ENCODE measurements at regions not wholly inside any gene's neighbourhood (a gene's known extent, or its start where the extent isn't known, plus 50 kb on each side); places are given as distances from the start of the nearest gene placed in this dataset.

DNA sequence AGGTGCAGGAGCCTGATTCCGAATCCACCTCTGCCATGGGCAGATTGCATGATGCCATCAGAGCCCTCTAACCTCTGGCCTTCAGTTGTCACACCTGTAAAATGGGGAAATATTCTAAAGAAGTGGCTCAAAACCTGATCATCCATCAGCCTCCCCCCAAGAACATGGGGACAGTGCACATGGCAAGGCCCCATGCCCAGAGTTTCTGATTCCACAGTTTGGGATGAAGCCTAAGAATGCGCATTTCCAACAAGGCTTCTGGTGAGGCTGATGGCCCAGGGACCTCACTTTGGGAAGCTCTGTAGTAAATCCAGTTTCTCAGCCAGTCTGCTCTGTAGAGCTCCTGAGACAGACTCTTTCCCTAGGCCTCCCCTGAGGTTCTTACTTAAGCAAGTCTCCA lies 119.9 kb upstream of the CD93 start:
- H2AFZ ChIP-seq (ENCODE audit: low read depth, low read length) = no peak overlapping the region
- no peak overlapping the region for H3K4ac ChIP-seq (ENCODE audit: low read depth in 1 of 2, low read length in 2 of 2)
- H3K27me3 ChIP-seq (ENCODE audit: control insufficient read depth in 1 of 2, insufficient read depth in 1 of 2, low read length in 2 of 2) = no peaks in the 10 kb centered on the region
- no peak for DNase-seq
- H3K23ac ChIP-seq (ENCODE audit: low read length in 2 of 2) = no peak overlapping the region
- WGBS = 100% methylated on average over 2 of the region's 2 CpGs
- no peak overlapping the region for H3K18ac ChIP-seq (ENCODE audit: low read depth in 1 of 2, low read length in 2 of 2)
- H3K4me3 ChIP-seq (ENCODE audit: insufficient read depth in 1 of 2, low read depth in 1 of 2, low read length in 2 of 2) = no peak overlapping the region
- H3K4me2 ChIP-seq (ENCODE audit: low read length, poor library complexity, severe bottlenecking) = peak overlapping the region; percentile 14
- H4K8ac ChIP-seq (ENCODE audit: low read length) = no peak overlapping the region
- H2BK15ac ChIP-seq (ENCODE audit: low read depth, poor library complexity, severe bottlenecking) = no peak overlapping the region
- H3K9me3 ChIP-seq (ENCODE audit: control insufficient read depth, low read length) = no peaks in the 10 kb centered on the region
- H3K9ac ChIP-seq (ENCODE audit: low read length) = peak overlapping the region; percentile 75
- H2BK5ac ChIP-seq (ENCODE audit: low read depth, low read length, poor library complexity, severe bottlenecking) = no peak overlapping the region
- peak overlapping the region; percentile 83 for H3K27ac ChIP-seq (ENCODE audit: low read length, poor library complexity, severe bottlenecking)
- peaks cover 15% of the 10 kb centered on the region for H3K4me1 ChIP-seq (ENCODE audit: control insufficient read depth, insufficient read depth, low read depth, low read length)
- peak overlapping the region; percentile 31 for H4K91ac ChIP-seq (ENCODE audit: low read length)
- no peak overlapping the region for H2BK12ac ChIP-seq (ENCODE audit: low read length in 2 of 2)
- H2AK5ac ChIP-seq (ENCODE audit: low read length, severe bottlenecking) = peak overlapping the region; percentile 49
- H2BK120ac ChIP-seq (ENCODE audit: low read depth, low read length) = no peak overlapping the region
- no peaks in the 10 kb centered on the region for H3K36me3 ChIP-seq (ENCODE audit: control insufficient read depth in 1 of 2, insufficient read depth in 2 of 2, low read depth in 1 of 2, low read length in 2 of 2)
- no peaks in the 10 kb centered on the region for H3K79me1 ChIP-seq (replicated peaks; ENCODE audit: low read length, poor library complexity, severe bottlenecking)
- H3K14ac ChIP-seq (ENCODE audit: low read length in 2 of 2) = no peak overlapping the region

DNA sequence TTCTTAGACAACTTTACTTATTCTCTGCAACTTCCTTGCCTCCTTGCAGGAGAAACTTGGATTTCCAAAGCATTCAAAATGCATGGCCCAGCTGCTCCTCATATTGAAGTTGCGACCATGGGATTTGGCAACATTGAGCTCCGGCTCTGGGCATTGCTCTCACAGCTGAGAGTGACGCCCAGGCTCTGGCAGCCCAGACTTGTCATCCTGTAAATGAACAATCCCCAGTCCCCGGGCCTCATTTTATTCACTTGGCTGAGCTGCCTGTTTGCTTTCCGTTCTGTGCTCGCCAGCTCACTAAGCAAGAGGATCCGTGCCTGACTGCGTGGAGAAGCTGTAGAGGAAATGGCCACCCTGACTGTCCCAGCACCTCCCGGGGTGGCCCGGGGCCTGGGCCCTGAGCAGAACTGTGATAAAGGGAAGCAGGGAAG lies 119.5 kb upstream of the CD93 start:
- peak overlapping the region; percentile 14 for H3K4me2 ChIP-seq (ENCODE audit: low read length, poor library complexity, severe bottlenecking)
- no peak overlapping the region for H3K23ac ChIP-seq (ENCODE audit: low read length in 2 of 2)
- 68% methylated on average over 10 of the region's 10 CpGs for WGBS
- no peak overlapping the region for H3K4me3 ChIP-seq (ENCODE audit: insufficient read depth in 1 of 2, low read depth in 1 of 2, low read length in 2 of 2)
- H3K9me3 ChIP-seq (ENCODE audit: control insufficient read depth, low read length) = no peaks in the 10 kb centered on the region
- no peak overlapping the region for H2AK5ac ChIP-seq (ENCODE audit: low read length, severe bottlenecking)
- no peak overlapping the region for H2BK15ac ChIP-seq (ENCODE audit: low read depth, poor library complexity, severe bottlenecking)
- H4K8ac ChIP-seq (ENCODE audit: low read length) = no peak overlapping the region
- no peak for DNase-seq
- H3K18ac ChIP-seq (ENCODE audit: low read depth in 1 of 2, low read length in 2 of 2) = no peak overlapping the region
- no peak overlapping the region for H2BK120ac ChIP-seq (ENCODE audit: low read depth, low read length)
- no peak overlapping the region for H3K4ac ChIP-seq (ENCODE audit: low read depth in 1 of 2, low read length in 2 of 2)
- H3K36me3 ChIP-seq (ENCODE audit: control insufficient read depth in 1 of 2, insufficient read depth in 2 of 2, low read depth in 1 of 2, low read length in 2 of 2) = no peaks in the 10 kb centered on the region
- H3K14ac ChIP-seq (ENCODE audit: low read length in 2 of 2) = no peak overlapping the region
- H3K27me3 ChIP-seq (ENCODE audit: control insufficient read depth in 1 of 2, insufficient read depth in 1 of 2, low read length in 2 of 2) = no peaks in the 10 kb centered on the region
- peak overlapping the region; percentile 31 for H4K91ac ChIP-seq (ENCODE audit: low read length)
- peak overlapping the region; percentile 83 for H3K27ac ChIP-seq (ENCODE audit: low read length, poor library complexity, severe bottlenecking)
- no peak overlapping the region for H2BK12ac ChIP-seq (ENCODE audit: low read length in 2 of 2)
- peak overlapping the region; percentile 75 for H3K9ac ChIP-seq (ENCODE audit: low read length)
- no peaks in the 10 kb centered on the region for H3K79me1 ChIP-seq (replicated peaks; ENCODE audit: low read length, poor library complexity, severe bottlenecking)
- H2AFZ ChIP-seq (ENCODE audit: low read depth, low read length) = no peak overlapping the region
- peaks cover 15% of the 10 kb centered on the region for H3K4me1 ChIP-seq (ENCODE audit: control insufficient read depth, insufficient read depth, low read depth, low read length)
- no peak overlapping the region for H2BK5ac ChIP-seq (ENCODE audit: low read depth, low read length, poor library complexity, severe bottlenecking)

DNA sequence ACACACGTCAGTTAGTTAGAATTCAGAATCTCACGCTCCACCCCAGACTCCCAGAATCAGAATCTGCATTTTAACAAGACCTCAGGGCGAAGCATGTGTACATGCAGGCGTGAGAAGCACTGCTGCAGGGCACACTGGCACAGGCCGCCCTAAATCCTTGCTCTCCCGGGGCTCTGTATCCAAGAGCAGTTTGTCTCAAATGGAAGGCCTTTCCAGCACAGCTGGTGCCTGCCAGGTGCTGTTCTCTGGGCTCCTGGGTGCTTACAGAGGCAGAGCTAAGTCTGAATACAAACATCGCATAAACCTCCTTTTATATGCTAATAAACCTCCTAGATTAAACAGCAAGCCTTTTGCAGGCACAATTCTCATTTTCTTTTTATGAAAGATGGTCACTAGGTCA lies 119.1 kb upstream of the CD93 start:
- H3K4ac ChIP-seq (ENCODE audit: low read depth in 1 of 2, low read length in 2 of 2) = no peak overlapping the region
- H3K9me3 ChIP-seq (ENCODE audit: control insufficient read depth, low read length) = no peaks in the 10 kb centered on the region
- H3K18ac ChIP-seq (ENCODE audit: low read depth in 1 of 2, low read length in 2 of 2) = no peak overlapping the region
- peak overlapping the region; percentile 31 for H3K27ac ChIP-seq (ENCODE audit: low read length, poor library complexity, severe bottlenecking)
- H4K91ac ChIP-seq (ENCODE audit: low read length) = no peak overlapping the region
- WGBS = 82% methylated on average over 7 of the region's 7 CpGs
- peak overlapping the region; percentile 75 for H3K9ac ChIP-seq (ENCODE audit: low read length)
- no peaks in the 10 kb centered on the region for H3K27me3 ChIP-seq (ENCODE audit: control insufficient read depth in 1 of 2, insufficient read depth in 1 of 2, low read length in 2 of 2)
- H3K79me1 ChIP-seq (replicated peaks; ENCODE audit: low read length, poor library complexity, severe bottlenecking) = no peaks in the 10 kb centered on the region
- H4K8ac ChIP-seq (ENCODE audit: low read length) = no peak overlapping the region
- H2BK5ac ChIP-seq (ENCODE audit: low read depth, low read length, poor library complexity, severe bottlenecking) = no peak overlapping the region
- no peaks in the 10 kb centered on the region for H3K36me3 ChIP-seq (ENCODE audit: control insufficient read depth in 1 of 2, insufficient read depth in 2 of 2, low read depth in 1 of 2, low read length in 2 of 2)
- H3K4me2 ChIP-seq (ENCODE audit: low read length, poor library complexity, severe bottlenecking) = no peak overlapping the region
- no peak overlapping the region for H2BK12ac ChIP-seq (ENCODE audit: low read length in 2 of 2)
- H3K4me3 ChIP-seq (ENCODE audit: insufficient read depth in 1 of 2, low read depth in 1 of 2, low read length in 2 of 2) = no peak overlapping the region
- no peak overlapping the region for H2AFZ ChIP-seq (ENCODE audit: low read depth, low read length)
- DNase-seq = no peak
- no peak overlapping the region for H3K14ac ChIP-seq (ENCODE audit: low read length in 2 of 2)
- peaks cover 15% of the 10 kb centered on the region for H3K4me1 ChIP-seq (ENCODE audit: control insufficient read depth, insufficient read depth, low read depth, low read length)
- H2BK15ac ChIP-seq (ENCODE audit: low read depth, poor library complexity, severe bottlenecking) = no peak overlapping the region
- H3K23ac ChIP-seq (ENCODE audit: low read length in 2 of 2) = no peak overlapping the region
- no peak overlapping the region for H2AK5ac ChIP-seq (ENCODE audit: low read length, severe bottlenecking)
- H2BK120ac ChIP-seq (ENCODE audit: low read depth, low read length) = no peak overlapping the region

DNA sequence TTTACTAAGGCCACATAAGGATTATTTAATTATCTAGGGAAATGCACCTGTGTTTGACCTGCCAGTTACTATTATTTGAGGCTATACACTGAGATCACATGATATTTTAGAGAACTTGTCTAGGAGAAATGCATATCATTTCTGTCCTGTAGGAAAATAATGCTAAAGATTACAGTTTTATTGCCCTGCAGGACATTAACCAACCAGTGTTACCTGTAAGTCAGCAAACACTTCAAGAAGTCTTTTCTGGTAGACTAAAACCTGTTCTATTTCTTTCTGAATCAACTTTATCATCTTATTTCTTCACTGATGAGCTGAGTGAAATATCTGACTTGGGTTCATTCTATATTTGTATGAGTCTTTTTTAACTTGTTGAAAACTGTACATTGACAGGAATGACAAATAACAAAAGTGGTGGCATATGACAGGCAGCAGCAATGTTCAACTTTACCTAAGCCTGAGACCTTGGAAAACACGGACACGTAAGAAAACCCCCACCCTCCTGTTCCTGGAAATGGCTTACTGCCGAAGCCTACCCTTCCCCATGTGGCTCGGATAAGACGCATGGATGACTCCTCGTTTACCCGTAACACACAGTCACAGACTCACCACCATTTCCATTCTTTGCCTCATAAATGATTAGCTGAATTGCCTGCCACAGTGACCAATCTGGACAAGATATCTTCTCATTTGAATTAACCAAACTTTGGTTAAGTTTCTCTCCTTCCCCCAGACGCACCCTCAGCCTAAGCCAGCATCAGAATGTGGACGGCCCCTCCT lies 118.0 kb upstream of the CD93 start:
- Histone ChIP-seq H2BK15ac (ENCODE audit: low read depth, poor library complexity, severe bottlenecking) (no peak overlapping the region), H2BK12ac (ENCODE audit: low read length in 2 of 2) (peak overlapping the region in 1 of 2 experiments; percentile 46)

More for the DNA sequence above, 118.0 kb upstream of the CD93 start:
- Histone ChIP-seq H3K14ac (ENCODE audit: low read length in 2 of 2) (no peak overlapping the region), H3K23ac (ENCODE audit: low read length in 2 of 2) (no peak overlapping the region), H3K27ac (ENCODE audit: low read length, poor library complexity, severe bottlenecking) (no peak overlapping the region), H4K8ac (ENCODE audit: low read length) (no peak overlapping the region), H2BK120ac (ENCODE audit: low read depth, low read length) (no peak overlapping the region), H2AFZ (ENCODE audit: low read depth, low read length) (no peak overlapping the region), H3K79me1 (replicated peaks; ENCODE audit: low read length, poor library complexity, severe bottlenecking) (no peaks in the 10 kb centered on the region), H2AK5ac (ENCODE audit: low read length, severe bottlenecking) (no peak overlapping the region), H3K9me3 (ENCODE audit: control insufficient read depth, low read length) (no peaks in the 10 kb centered on the region), H3K9ac (ENCODE audit: low read length) (no peak overlapping the region), H2BK5ac (ENCODE audit: low read depth, low read length, poor library complexity, severe bottlenecking) (no peak overlapping the region), H3K36me3 (ENCODE audit: control insufficient read depth in 1 of 2, insufficient read depth in 2 of 2, low read depth in 1 of 2, low read length in 2 of 2) (no peaks in the 10 kb centered on the region), H3K18ac (ENCODE audit: low read depth in 1 of 2, low read length in 2 of 2) (no peak overlapping the region), H4K91ac (ENCODE audit: low read length) (no peak overlapping the region), H3K4me2 (ENCODE audit: low read length, poor library complexity, severe bottlenecking) (no peak overlapping the region), H3K27me3 (ENCODE audit: control insufficient read depth in 1 of 2, insufficient read depth in 1 of 2, low read length in 2 of 2) (no peaks in the 10 kb centered on the region), H3K4me1 (ENCODE audit: control insufficient read depth, insufficient read depth, low read depth, low read length) (peaks cover 15% of the 10 kb centered on the region), H3K4me3 (ENCODE audit: insufficient read depth in 1 of 2, low read depth in 1 of 2, low read length in 2 of 2) (no peak overlapping the region), H3K4ac (ENCODE audit: low read depth in 1 of 2, low read length in 2 of 2) (no peak overlapping the region)
- DNase-seq = no peak
- 94% methylated on average over 9 of the region's 9 CpGs for WGBS
